ENCODE measurements at regions not wholly inside any gene's neighbourhood (a gene's known extent, or its start where the extent isn't known, plus 50 kb on each side); places are given as distances from the start of the nearest gene placed in this dataset.

- DNase-seq (ENCODE audit: extremely low spot score in 2 of 2): no peak
- Histone ChIP-seq H3K4me1 (no peaks in the 10 kb centered on the region), H3K36me3 (no peaks in the 10 kb centered on the region), H3K27me3 (no peaks in the 10 kb centered on the region), H3K27ac (no peak overlapping the region), H3K9me3 (no peaks in the 10 kb centered on the region), H3K4me3 (no peak overlapping the region)
- intact Hi-C loops (cut with DNase I): loop anchor here (5.0 kb wide), 1 partner anchor 229 kb away; no protein-coding TSS in a partner anchor
- TF ChIP-seq CTCF (IDR thresholded peaks at IDR 0.05) (no peak), POLR2AphosphoS5 (IDR thresholded peaks at IDR 0.05; ENCODE audit: insufficient read depth in 1 of 2, low read depth in 1 of 2) (no peak), POLR2A (IDR thresholded peaks at IDR 0.05) (no peak)
These were observed 176.5 kb downstream of the CENPW start for GRCh38 chr6:126516411-126516810.

- H3K27ac ChIP-seq: no peak overlapping the region
- no peaks in the 10 kb centered on the region for H3K4me1 ChIP-seq
- no peak for DNase-seq (ENCODE audit: extremely low spot score in 2 of 2)
- intact Hi-C loops (cut with DNase I): no loop called here
- H3K9me3 ChIP-seq: no peaks in the 10 kb centered on the region
- H3K27me3 ChIP-seq: no peaks in the 10 kb centered on the region
- H3K4me3 ChIP-seq: no peak overlapping the region
- no peaks in the 10 kb centered on the region for H3K36me3 ChIP-seq
- TF ChIP-seq POLR2AphosphoS5 (IDR thresholded peaks at IDR 0.05; ENCODE audit: insufficient read depth in 1 of 2, low read depth in 1 of 2): no peak
- no peak for TF ChIP-seq POLR2A (IDR thresholded peaks at IDR 0.05)
These were observed 185.0 kb downstream of the CENPW start for GRCh38 chr6:126524811-126525326.

GRCh38 chr6:126526547-126526946 lies 186.6 kb downstream of the CENPW start:
- intact Hi-C loops (cut with DNase I): no loop called here
- Histone ChIP-seq H3K36me3 (no peaks in the 10 kb centered on the region), H3K27me3 (no peaks in the 10 kb centered on the region), H3K4me3 (no peak overlapping the region), H3K9me3 (no peaks in the 10 kb centered on the region), H3K27ac (no peak overlapping the region), H3K4me1 (no peaks in the 10 kb centered on the region)
- no peak for TF ChIP-seq POLR2AphosphoS5 (IDR thresholded peaks at IDR 0.05; ENCODE audit: insufficient read depth in 1 of 2, low read depth in 1 of 2)
- no peak for TF ChIP-seq CTCF (IDR thresholded peaks at IDR 0.05)
- TF ChIP-seq POLR2A (IDR thresholded peaks at IDR 0.05): no peak
- DNase-seq (ENCODE audit: extremely low spot score in 2 of 2): no peak

- DNase-seq (ENCODE audit: extremely low spot score in 2 of 2): no peak
- H3K4me1 ChIP-seq: no peaks in the 10 kb centered on the region
- no peaks in the 10 kb centered on the region for H3K27me3 ChIP-seq
- H3K36me3 ChIP-seq: no peaks in the 10 kb centered on the region
- intact Hi-C loops (cut with DNase I): no loop called here
- H3K4me3 ChIP-seq: no peak overlapping the region
- TF ChIP-seq POLR2A (IDR thresholded peaks at IDR 0.05) (no peak), POLR2AphosphoS5 (IDR thresholded peaks at IDR 0.05; ENCODE audit: insufficient read depth in 1 of 2, low read depth in 1 of 2) (no peak), CTCF (IDR thresholded peaks at IDR 0.05) (no peak)
- no peak overlapping the region for H3K27ac ChIP-seq
- no peaks in the 10 kb centered on the region for H3K9me3 ChIP-seq
These were observed 187.2 kb downstream of the CENPW start for GRCh38 chr6:126526996-126527606.

- TF ChIP-seq CTCF (IDR thresholded peaks at IDR 0.05): no peak
- TF ChIP-seq POLR2AphosphoS5 (IDR thresholded peaks at IDR 0.05; ENCODE audit: insufficient read depth in 1 of 2, low read depth in 1 of 2): no peak
- no peak for TF ChIP-seq POLR2A (IDR thresholded peaks at IDR 0.05)
- DNase-seq (ENCODE audit: extremely low spot score in 2 of 2): no peak
- Histone ChIP-seq H3K27ac (no peak overlapping the region), H3K4me3 (no peak overlapping the region), H3K36me3 (no peaks in the 10 kb centered on the region), H3K4me1 (no peaks in the 10 kb centered on the region), H3K27me3 (no peaks in the 10 kb centered on the region), H3K9me3 (no peaks in the 10 kb centered on the region)
- intact Hi-C loops (cut with DNase I): no loop called here
These were observed 189.9 kb downstream of the CENPW start for GRCh38 chr6:126529637-126530362.
